ENCODE measurements at regions not wholly inside any gene's neighbourhood (a gene's known extent, or its start where the extent isn't known, plus 50 kb on each side); places are given as distances from the start of the nearest gene placed in this dataset.

GRCh38 chr2:228545748-228546145, 364.3 kb upstream of the SPHKAP start:
- Histone ChIP-seq H3K4me3 (ENCODE audit: low read depth in 2 of 2, low read length in 2 of 2) (no peak overlapping the region), H3K36me3 (ENCODE audit: control insufficient read depth, insufficient read depth, low read length) (no peaks in the 10 kb centered on the region; the same call in 1 of the 2 replicates), H3K9me3 (ENCODE audit: control insufficient read depth, insufficient read depth, low read depth, low read length) (no peaks in the 10 kb centered on the region), H3K27ac (ENCODE audit: low read length) (no peak overlapping the region), H3K27me3 (ENCODE audit: control insufficient read depth, insufficient read depth, low read length) (no peaks in the 10 kb centered on the region), H3K4me1 (ENCODE audit: control insufficient read depth, insufficient read depth, low read length) (no peaks in the 10 kb centered on the region)
- no TSS peak for BruUV-seq (replicated peaks)
- ChIA-PET POLR2A (no interaction called here), CTCF (no interaction called here)
- intact Hi-C loops (cut with micrococcal nuclease; ENCODE audit: unreplicated experiment) (no loop called here), in situ Hi-C loops (cut with HindIII; ENCODE audit: low pct_unique_long_range_greater_than_20kb, low sequenced_read_pairs) (no loop called here)
- TF ChIP-seq TCF7L2 (IDR thresholded peaks at IDR 0.05; ENCODE audit: low read depth, low read length), result no peak
- no peak for TF ChIP-seq POLR2AphosphoS5 (IDR thresholded peaks at IDR 0.05; ENCODE audit: low read depth, low read length)
- no peak for TF ChIP-seq SIN3A (IDR thresholded peaks at IDR 0.05; ENCODE audit: borderline replicate concordance, insufficient read depth, low read depth, low read length)
- TF ChIP-seq CTCF (IDR thresholded peaks at IDR 0.05), result no peak
- no peak for TF ChIP-seq REST (IDR thresholded peaks at IDR 0.05; ENCODE audit: insufficient read depth in 1 of 2, low read depth in 2 of 2, low read length in 1 of 2)
- no peak for ATAC-seq
- no peak for DNase-seq (ENCODE audit: low read depth, low spot score)

- POLR2A ChIA-PET, result no interaction called here
- intact Hi-C loops (cut with micrococcal nuclease; ENCODE audit: unreplicated experiment) (no loop called here), in situ Hi-C loops (cut with HindIII; ENCODE audit: low pct_unique_long_range_greater_than_20kb, low sequenced_read_pairs) (no loop called here)
- H3K4me3 ChIP-seq (ENCODE audit: low read depth in 2 of 2, low read length in 2 of 2), result no peak overlapping the region
- no peaks in the 10 kb centered on the region for H3K4me1 ChIP-seq (ENCODE audit: control insufficient read depth, insufficient read depth, low read length)
- no peak overlapping the region for H3K27ac ChIP-seq (ENCODE audit: low read length)
- ATAC-seq, result no peak
- BruUV-seq (replicated peaks), result no TSS peak
- CTCF ChIA-PET, result no interaction called here
- no peak for DNase-seq (ENCODE audit: low read depth, low spot score)
- TF ChIP-seq CTCF (IDR thresholded peaks at IDR 0.05), result no peak
- no peak for TF ChIP-seq SIN3A (IDR thresholded peaks at IDR 0.05; ENCODE audit: borderline replicate concordance, insufficient read depth, low read depth, low read length)
- TF ChIP-seq POLR2AphosphoS5 (IDR thresholded peaks at IDR 0.05; ENCODE audit: low read depth, low read length), result no peak
- no peak for TF ChIP-seq REST (IDR thresholded peaks at IDR 0.05; ENCODE audit: insufficient read depth in 1 of 2, low read depth in 2 of 2, low read length in 1 of 2)
- TF ChIP-seq TCF7L2 (IDR thresholded peaks at IDR 0.05; ENCODE audit: low read depth, low read length), result no peak
- H3K27me3 ChIP-seq (ENCODE audit: control insufficient read depth, insufficient read depth, low read length), result no peaks in the 10 kb centered on the region
- no peaks in the 10 kb centered on the region; the same call in 1 of the 2 replicates for H3K36me3 ChIP-seq (ENCODE audit: control insufficient read depth, insufficient read depth, low read length)
- no peaks in the 10 kb centered on the region for H3K9me3 ChIP-seq (ENCODE audit: control insufficient read depth, insufficient read depth, low read depth, low read length)
These were observed 363.7 kb upstream of the SPHKAP start for GRCh38 chr2:228545041-228545747.

All from Panc1 (cell line).